GM10248 (cell line): ENCODE measurements at regions not wholly inside any gene's neighbourhood (a gene's known extent, or its start where the extent isn't known, plus 50 kb on each side); places are given as distances from the start of the nearest gene placed in this dataset.
"Not testable (repeated sequence)": the region's sequence is repeated elsewhere in the genome, so short reads cannot be mapped to it uniquely, and the experiment has no call there.

Experiments used
- CTCF ChIA-PET: fragments of 300-600 bp; sonication (Branson Sonifier 250); formaldehyde crosslinking; extraction: SDS; loops from one replicate; lab custom pipeline; 2021; ENCODE audit warnings: antibody characterized with exemption; lab: Yijun Ruan, JAX
- POLR2A ChIA-PET: fragments of 350-650 bp; sonication (Branson Sonifier 250); formaldehyde crosslinking; extraction: SDS; loops from one replicate; lab custom pipeline; 2020; ENCODE audit warnings: antibody characterized with exemption; lab: Yijun Ruan, JAX
- DNase-seq: peaks from one replicate; pipeline ENCODE4 v3.0.0; 2012; ENCODE audit errors: extremely low spot score
- TF ChIP-seq, protein P1 (sequence below): IDR thresholded peaks from 2 replicates; pipeline ENCODE4 v1.5.1; 2012; ENCODE audit warnings: mild to moderate bottlenecking, low read depth; ENCODE audit errors: extremely low read depth, missing control alignments, control extremely low read depth

DNA sequence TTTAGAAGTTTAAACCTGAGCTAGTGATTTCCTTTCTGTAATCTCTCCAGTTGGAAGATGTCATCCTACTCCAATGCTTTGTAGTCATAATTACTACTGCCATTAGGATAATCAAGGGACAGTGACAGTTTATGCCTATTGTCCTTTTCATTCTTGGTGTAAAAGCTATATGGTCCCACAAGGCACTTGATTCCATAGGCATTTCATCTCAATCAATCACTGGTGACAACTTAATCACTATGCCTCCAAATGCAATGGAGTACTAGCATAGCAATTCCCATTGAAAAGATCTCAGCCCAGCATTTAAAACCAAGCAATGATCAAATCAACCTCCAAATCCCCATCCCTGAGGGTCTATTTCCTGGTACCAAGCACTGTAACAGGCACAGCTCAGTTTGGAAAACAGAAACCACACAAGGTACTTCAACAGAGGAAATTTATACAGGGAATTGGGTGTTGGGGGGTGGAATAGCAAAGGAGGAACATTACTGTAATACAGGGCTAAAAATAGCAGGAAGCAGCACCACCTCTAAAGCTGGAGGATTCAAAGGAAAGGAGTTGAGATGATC is 51.0 kb downstream of the FHIP2A start:
- POLR2A ChIA-PET, result no interaction called here
- CTCF ChIA-PET, result interaction anchor here (0.7 to 2.0 kb wide), 9 partner anchors 7 to 258 kb away, joined by 3 to 8 read pairs (median 4); partner anchors contain the start of gene FHIP2A
- TF ChIP-seq, protein P1, sequence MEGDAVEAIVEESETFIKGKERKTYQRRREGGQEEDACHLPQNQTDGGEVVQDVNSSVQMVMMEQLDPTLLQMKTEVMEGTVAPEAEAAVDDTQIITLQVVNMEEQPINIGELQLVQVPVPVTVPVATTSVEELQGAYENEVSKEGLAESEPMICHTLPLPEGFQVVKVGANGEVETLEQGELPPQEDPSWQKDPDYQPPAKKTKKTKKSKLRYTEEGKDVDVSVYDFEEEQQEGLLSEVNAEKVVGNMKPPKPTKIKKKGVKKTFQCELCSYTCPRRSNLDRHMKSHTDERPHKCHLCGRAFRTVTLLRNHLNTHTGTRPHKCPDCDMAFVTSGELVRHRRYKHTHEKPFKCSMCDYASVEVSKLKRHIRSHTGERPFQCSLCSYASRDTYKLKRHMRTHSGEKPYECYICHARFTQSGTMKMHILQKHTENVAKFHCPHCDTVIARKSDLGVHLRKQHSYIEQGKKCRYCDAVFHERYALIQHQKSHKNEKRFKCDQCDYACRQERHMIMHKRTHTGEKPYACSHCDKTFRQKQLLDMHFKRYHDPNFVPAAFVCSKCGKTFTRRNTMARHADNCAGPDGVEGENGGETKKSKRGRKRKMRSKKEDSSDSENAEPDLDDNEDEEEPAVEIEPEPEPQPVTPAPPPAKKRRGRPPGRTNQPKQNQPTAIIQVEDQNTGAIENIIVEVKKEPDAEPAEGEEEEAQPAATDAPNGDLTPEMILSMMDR, result no peak
- DNase-seq, result no peak

DNA sequence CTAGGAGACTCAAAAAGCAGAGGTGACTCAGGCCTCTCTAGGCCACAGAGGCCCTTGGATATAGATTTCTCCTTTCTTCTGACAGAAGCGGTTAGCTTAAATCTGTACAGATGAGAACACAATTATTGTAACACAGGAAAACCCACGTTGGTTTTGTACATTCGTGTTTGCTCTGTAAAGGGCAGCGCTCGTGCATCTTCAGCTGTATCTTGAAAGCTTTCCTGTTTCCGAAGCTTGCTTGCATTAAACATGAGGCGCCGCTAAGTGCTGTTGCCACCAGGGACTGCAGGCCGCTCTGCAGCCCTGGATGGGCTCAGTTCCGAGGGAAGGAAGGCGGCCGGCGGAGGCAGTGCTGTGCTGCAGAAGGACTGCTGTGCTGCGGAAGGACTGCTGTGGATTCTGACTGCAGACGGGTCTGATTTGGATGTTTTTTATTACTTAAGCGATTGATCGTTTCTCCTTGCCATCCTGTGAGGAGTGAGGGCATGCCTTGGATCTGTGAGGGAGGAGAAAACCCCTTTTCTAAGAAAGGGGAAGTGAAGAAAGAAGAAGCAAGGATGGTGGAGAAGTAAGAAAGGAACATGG is 53.3 kb downstream of the FHIP2A start:
- ChIA-PET CTCF (interaction anchor here (0.9 to 1.3 kb wide), 3 partner anchors 12 to 255 kb away, joined by 3 to 4 read pairs (median 3); no protein-coding TSS in a partner anchor), POLR2A (no interaction called here)
- DNase-seq, result peak; percentile 28
- TF ChIP-seq, protein P1, result peak; percentile 23

DNA sequence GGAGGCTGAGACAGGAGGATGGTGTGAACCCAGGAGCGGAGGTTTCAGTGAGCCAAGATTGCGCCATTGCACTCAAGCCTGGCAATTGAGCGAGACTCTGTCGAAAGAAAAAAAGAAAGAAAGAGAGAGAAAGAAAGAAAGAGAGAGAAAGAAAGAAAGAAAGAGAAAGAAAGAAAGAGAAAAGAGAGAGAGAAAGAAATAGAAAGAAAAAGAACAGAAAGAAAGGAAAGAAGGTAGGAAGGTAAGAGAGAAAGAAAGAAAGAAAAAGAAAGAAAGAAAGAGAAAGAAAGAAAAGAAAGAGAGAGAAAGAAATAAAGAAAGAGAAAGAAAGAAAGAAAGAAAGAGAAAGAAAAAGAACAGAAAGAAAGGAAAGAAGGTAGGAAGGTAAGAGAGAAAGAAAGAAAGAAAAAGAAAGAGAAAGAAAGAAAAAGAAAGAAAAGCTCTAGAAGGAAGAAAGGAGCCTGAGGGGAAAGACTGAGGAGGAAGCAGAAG is 54.1 kb downstream of the FHIP2A start:
- not testable (repeated sequence) for DNase-seq

DNA sequence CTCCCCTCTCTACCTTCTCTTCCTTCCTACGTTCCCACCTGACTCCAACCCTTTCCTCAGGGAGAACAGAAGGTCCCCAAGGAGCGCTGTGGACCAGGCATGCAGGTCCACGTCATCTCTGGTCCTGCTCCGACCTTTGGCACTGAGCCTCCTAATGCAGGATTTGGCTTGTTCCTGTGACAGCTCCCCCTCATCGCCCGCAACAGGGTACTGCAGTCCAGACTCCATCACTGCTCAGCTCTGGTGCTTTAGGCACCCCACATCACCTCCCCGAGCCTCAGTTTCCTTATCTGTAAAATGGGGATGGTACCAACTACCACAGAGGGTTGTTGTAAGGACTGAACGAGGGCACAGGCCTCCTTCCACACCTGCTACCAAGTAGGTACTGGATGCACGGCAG is 54.6 kb downstream of the FHIP2A start:
- DNase-seq, result no peak

More for the DNA sequence above, 54.1 kb downstream of the FHIP2A start:
- POLR2A ChIA-PET, result not testable (repeated sequence)
- CTCF ChIA-PET, result interaction anchor here (1.2 to 6.7 kb wide), 9 partner anchors 7 to 254 kb away, joined by 3 to 59 read pairs (median 7); no protein-coding TSS in a partner anchor

DNA sequence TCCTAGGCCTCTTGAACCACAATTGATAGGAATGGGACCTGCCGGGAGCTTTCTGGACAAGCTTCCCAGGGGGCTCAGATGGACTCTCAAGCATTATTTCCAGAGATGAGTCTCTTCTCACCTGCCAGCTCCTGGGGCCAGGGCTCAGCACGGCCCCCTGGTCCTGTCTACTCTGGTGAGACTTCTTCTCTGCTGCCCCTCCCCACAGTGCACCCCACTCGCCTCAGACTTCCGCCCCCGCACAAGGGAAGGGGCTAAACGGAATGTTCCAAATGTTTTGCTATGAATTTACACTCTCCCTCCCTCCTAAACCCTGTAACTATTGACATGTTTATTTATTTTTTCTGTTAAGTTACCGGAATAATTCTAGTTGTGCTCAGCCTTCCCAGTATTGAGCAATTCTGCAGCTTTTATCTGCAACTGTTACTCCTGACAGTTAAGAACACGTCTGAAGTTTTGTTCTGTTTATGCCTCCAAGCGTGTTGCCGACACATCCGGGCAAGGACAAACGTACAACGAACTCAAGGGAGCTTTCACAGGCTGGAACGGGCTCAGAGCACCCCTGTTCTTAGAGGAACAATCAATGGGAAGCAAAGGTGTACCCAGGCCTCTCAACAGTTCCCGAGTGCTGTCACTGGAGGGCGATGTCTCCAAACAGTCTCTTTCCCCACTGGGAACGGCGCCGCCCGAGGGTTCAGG is 55.2 kb downstream of the FHIP2A start:
- POLR2A ChIA-PET, result no interaction called here
- TF ChIP-seq, protein P1, result peak; percentile 87
- CTCF ChIA-PET, result interaction anchor here (0.7 to 6.7 kb wide), 41 partner anchors 8 to 384 kb away, joined by 3 to 59 read pairs (median 5); no protein-coding TSS in a partner anchor
- peak; percentile 76 for DNase-seq

More for the DNA sequence above, 54.6 kb downstream of the FHIP2A start:
- ChIA-PET CTCF (interaction anchor here (0.7 to 6.7 kb wide), 29 partner anchors 7 to 383 kb away, joined by 3 to 59 read pairs (median 5); no protein-coding TSS in a partner anchor), POLR2A (no interaction called here)
- TF ChIP-seq, protein P1, result no peak

DNA sequence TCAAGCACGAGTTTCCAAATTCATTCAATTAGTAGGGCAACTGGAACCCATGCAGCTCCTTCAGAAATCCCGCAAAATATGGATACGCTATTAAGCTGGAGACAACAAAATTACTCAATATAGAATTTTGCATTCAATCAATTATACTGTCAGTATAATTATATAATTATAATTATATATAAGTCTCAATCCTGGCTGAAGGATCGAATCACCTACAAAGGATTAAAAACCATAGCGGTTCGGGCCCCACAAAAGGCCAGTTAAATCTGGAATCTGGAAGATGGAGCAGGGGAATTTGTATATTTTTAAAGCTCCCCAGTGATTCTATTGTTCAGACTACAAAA is 55.7 kb downstream of the FHIP2A start:
- no peak for DNase-seq
- TF ChIP-seq, protein P1, result no peak
- ChIA-PET CTCF (interaction anchor here (0.6 to 6.7 kb wide), 37 partner anchors 8 to 385 kb away, joined by 3 to 59 read pairs (median 5); no protein-coding TSS in a partner anchor), POLR2A (no interaction called here)
